Naive thymus-derived CD4-positive, alpha-beta T cell (primary cell): ENCODE measurements at regions not wholly inside any gene's neighbourhood (a gene's known extent, or its start where the extent isn't known, plus 50 kb on each side); places are given as distances from the start of the nearest gene placed in this dataset.

Experiments used
- ATAC-seq: fragments of 150-1000 bp; cut with Tn5 transposase; 2 replicates; pipeline ENCODE4 v1.10.0; 2021; ENCODE audit warnings: mild to moderate bottlenecking, moderate library complexity
- CTCF ChIA-PET: fragments of 350-600 bp; sonication (Branson Sonifier 250); formaldehyde crosslinking; loops from one replicate; lab custom pipeline; 2021; ENCODE audit warnings: antibody characterized with exemption; lab: Charles Lee
- POLR2A ChIA-PET: fragments of 350-600 bp; sonication (Branson Sonifier 250); formaldehyde crosslinking; loops from one replicate; lab custom pipeline; 2021; ENCODE audit warnings: antibody characterized with exemption, inconsistent platforms; lab: Charles Lee
- DNase-seq, 9 donors: peaks; one replicate each; pipeline versions ENCODE4 v3.0.0 to v3.0.0-alpha.2; 2020 to 2022; ENCODE audit warnings: mixed read lengths in 1 of 9
- H3K27ac ChIP-seq: one replicate; pipeline ENCODE4 v1.7.0; 2013; ENCODE audit warnings: mild to moderate bottlenecking, low read depth, low read length, moderate library complexity
- H3K27me3 ChIP-seq, 2 donors: one replicate each; pipeline ENCODE4 v1.7.0; 2013; ENCODE audit warnings: low read length in 2 of 2, mild to moderate bottlenecking in 2 of 2, moderate library complexity in 2 of 2; ENCODE audit not compliant: control insufficient read depth in 2 of 2, insufficient read depth in 2 of 2
- H3K36me3 ChIP-seq, 3 experiments: 1 replicate in 2 of 3; 2 replicates in 1 of 3; pipeline ENCODE4 v1.7.0; 2013; ENCODE audit warnings: low read length in 3 of 3, mild to moderate bottlenecking in 3 of 3, moderate library complexity in 1 of 3; ENCODE audit not compliant: insufficient read depth in 3 of 3, control insufficient read depth in 2 of 3
- H3K4me1 ChIP-seq, 2 donors: one replicate each; pipeline ENCODE4 v1.7.0; 2013; ENCODE audit warnings: low read length in 2 of 2, mild to moderate bottlenecking in 2 of 2, moderate library complexity in 1 of 2; ENCODE audit not compliant: control insufficient read depth in 2 of 2, insufficient read depth in 2 of 2
- H3K4me3 ChIP-seq: 2 replicates; pipeline ENCODE4 v1.7.0; 2013; ENCODE audit warnings: mild to moderate bottlenecking, low read length
- H3K9me3 ChIP-seq, 3 experiments: 1 replicate in 2 of 3; 2 replicates in 1 of 3; pipeline ENCODE4 v1.7.0; 2013; ENCODE audit warnings: low read length in 3 of 3; ENCODE audit not compliant: control insufficient read depth in 2 of 3
- H3K27ac Mint-ChIP-seq, 9 donors: one replicate each; pipeline ENCODE4 v1.8.0; 2020 to 2022; ENCODE audit warnings: mixed read lengths in 9 of 9, mild to moderate bottlenecking in 8 of 9, moderate library complexity in 5 of 9, inconsistent platforms in 2 of 9
- H3K27me3 Mint-ChIP-seq, 5 donors: one replicate each; pipeline ENCODE4 v1.8.0; 2021 to 2022; ENCODE audit warnings: mixed read lengths in 5 of 5, mild to moderate bottlenecking in 1 of 5
- H3K36me3 Mint-ChIP-seq, 5 donors: one replicate each; pipeline ENCODE4 v1.8.0; 2020 to 2022; ENCODE audit warnings: mixed read lengths in 5 of 5, mild to moderate bottlenecking in 3 of 5, inconsistent platforms in 1 of 5
- H3K4me1 Mint-ChIP-seq, 7 donors: one replicate each; pipeline ENCODE4 v1.8.0; 2020 to 2022; ENCODE audit warnings: mixed read lengths in 7 of 7, mild to moderate bottlenecking in 3 of 7, inconsistent platforms in 1 of 7
- H3K4me3 Mint-ChIP-seq, 10 donors: one replicate each; pipeline ENCODE4 v1.8.0; 2020 to 2022; ENCODE audit warnings: mild to moderate bottlenecking in 10 of 10, mixed read lengths in 10 of 10, moderate library complexity in 6 of 10, inconsistent platforms in 2 of 10
- H3K9me3 Mint-ChIP-seq, 11 donors: one replicate each; pipeline ENCODE4 v1.8.0; 2020 to 2022; ENCODE audit warnings: mixed read lengths in 11 of 11, mild to moderate bottlenecking in 4 of 11, inconsistent platforms in 1 of 11, moderate library complexity in 1 of 11
- intact Hi-C, 2 donors: fragments of 100-400 bp; cut with micrococcal nuclease; formaldehyde crosslinking; loops; one replicate each; pipeline ENCODE4 v1.15.1; 2023

- no peaks in the 10 kb centered on the region for H3K36me3 ChIP-seq
- H3K9me3 Mint-ChIP-seq = peaks cover 0 to 1% (median 0%) of the 10 kb centered on the region in 11 donors
- H3K27me3 Mint-ChIP-seq = peaks cover 0 to 16% (median 0%) of the 10 kb centered on the region in 5 donors
- ChIA-PET CTCF (no interaction called here), POLR2A (interaction anchor here (1.1 kb wide), 1 partner anchor 676 kb away, joined by 3 read pairs; no protein-coding TSS in a partner anchor)
- H3K27ac ChIP-seq = no peak overlapping the region
- H3K27me3 ChIP-seq = no peaks in the 10 kb centered on the region
- no peak overlapping the region for H3K4me3 ChIP-seq
- H3K27ac Mint-ChIP-seq = peak overlapping the region in 2 of 9 donors; percentile 46 to 91
- H3K4me3 Mint-ChIP-seq = peak overlapping the region in 1 of 10 donors; percentile 45
- intact Hi-C loops = no loop called here
- no peaks in the 10 kb centered on the region for H3K9me3 ChIP-seq
- peaks cover 16 to 33% (median 19%) of the 10 kb centered on the region in 7 donors for H3K4me1 Mint-ChIP-seq
- H3K36me3 Mint-ChIP-seq = peaks cover 0 to 2% (median 0%) of the 10 kb centered on the region in 5 donors
- H3K4me1 ChIP-seq = peaks cover 12 to 14% of the 10 kb centered on the region in 2 donors
- no peak for ATAC-seq
- DNase-seq = no peak
Measured at GRCh38 chr12:124715121-124715990, 147.9 kb upstream of the NCOR2 start.

GRCh38 chr12:124713436-124714082 lies 146.1 kb upstream of the NCOR2 start:
- Mint-ChIP-seq H3K9me3 (peaks cover 0 to 1% (median 0%) of the 10 kb centered on the region in 11 donors), H3K4me3 (peak overlapping the region; percentile 72 to 87 (median 82)), H3K27ac (peak overlapping the region; percentile 72 to 93 (median 88)), H3K4me1 (peaks cover 16 to 26% (median 19%) of the 10 kb centered on the region in 7 donors), H3K36me3 (peaks cover 0 to 2% (median 0%) of the 10 kb centered on the region in 5 donors), H3K27me3 (peaks cover 0 to 15% (median 0%) of the 10 kb centered on the region in 5 donors)
- H3K9me3 ChIP-seq = no peaks in the 10 kb centered on the region
- ATAC-seq (peak; percentile 77), DNase-seq (peak in 8 of 9 donors; percentile 46 to 74 (median 63))
- ChIA-PET CTCF (no interaction called here), POLR2A (no interaction called here)
- intact Hi-C loops = loop anchor here (1.0 to 5.0 kb wide), 4 partner anchors 59 to 147 kb away; partner anchors contain the start of gene NCOR2 (in 2 of the 2)
- no peak overlapping the region for H3K27ac ChIP-seq
- no peaks in the 10 kb centered on the region for H3K36me3 ChIP-seq
- peaks cover 12 to 14% of the 10 kb centered on the region in 2 donors for H3K4me1 ChIP-seq
- H3K27me3 ChIP-seq = no peaks in the 10 kb centered on the region
- peak overlapping the region; percentile 56 for H3K4me3 ChIP-seq

- ATAC-seq (peak; percentile 81), DNase-seq (no peak)
- Histone ChIP-seq H3K9me3 (no peaks in the 10 kb centered on the region), H3K4me1 (peaks cover 12 to 14% of the 10 kb centered on the region in 2 donors), H3K27me3 (no peaks in the 10 kb centered on the region), H3K36me3 (no peaks in the 10 kb centered on the region), H3K4me3 (no peak overlapping the region), H3K27ac (no peak overlapping the region)
- intact Hi-C loops = loop anchor here (1.0 to 5.0 kb wide), 4 partner anchors 59 to 146 kb away; partner anchors contain the start of gene NCOR2 (in 2 of the 2)
- Mint-ChIP-seq H3K27ac (peak overlapping the region; percentile 56 to 93 (median 88)), H3K9me3 (peaks cover 0 to 1% (median 0%) of the 10 kb centered on the region in 11 donors), H3K27me3 (peaks cover 0 to 15% (median 0%) of the 10 kb centered on the region in 5 donors), H3K4me3 (peak overlapping the region; percentile 72 to 87 (median 82)), H3K4me1 (peaks cover 16 to 26% (median 19%) of the 10 kb centered on the region in 7 donors), H3K36me3 (peaks cover 0 to 2% (median 0%) of the 10 kb centered on the region in 5 donors)
- CTCF ChIA-PET = no interaction called here
- POLR2A ChIA-PET = no interaction called here
Measured at GRCh38 chr12:124713041-124713435, 145.6 kb upstream of the NCOR2 start.

GRCh38 chr12:124711344-124711743 lies 143.9 kb upstream of the NCOR2 start:
- peaks cover 12 to 14% of the 10 kb centered on the region in 2 donors for H3K4me1 ChIP-seq
- H3K27ac Mint-ChIP-seq = peak overlapping the region in 2 of 9 donors; percentile 34 to 49
- intact Hi-C loops = loop anchor here in 1 of 2 donors (5.0 kb wide), 1 partner anchor 61 kb away; no protein-coding TSS in a partner anchor

GRCh38 chr12:124709722-124710687 lies 142.6 kb upstream of the NCOR2 start:
- no peak for ATAC-seq
- Mint-ChIP-seq H3K27ac (peak overlapping the region in 1 of 9 donors; percentile 33), H3K9me3 (peaks cover 0 to 3% (median 0%) of the 10 kb centered on the region in 11 donors), H3K4me1 (peaks cover 13 to 21% (median 17%) of the 10 kb centered on the region in 7 donors), H3K36me3 (peaks cover 0 to 2% (median 0%) of the 10 kb centered on the region in 5 donors), H3K27me3 (peaks cover 0 to 8% (median 0%) of the 10 kb centered on the region in 5 donors), H3K4me3 (no peak overlapping the region)
- no peaks in the 10 kb centered on the region for H3K9me3 ChIP-seq
- ChIA-PET POLR2A (no interaction called here), CTCF (no interaction called here)
- H3K4me1 ChIP-seq = peaks cover 12 to 14% of the 10 kb centered on the region in 2 donors
- no peaks in the 10 kb centered on the region for H3K36me3 ChIP-seq
- H3K4me3 ChIP-seq = no peak overlapping the region
- DNase-seq = no peak
- H3K27ac ChIP-seq = no peak overlapping the region
- intact Hi-C loops = loop anchor here in 1 of 2 donors (5.0 kb wide), 1 partner anchor 62 kb away; no protein-coding TSS in a partner anchor
- H3K27me3 ChIP-seq = no peaks in the 10 kb centered on the region

More at GRCh38 chr12:124711344-124711743, 143.9 kb upstream of the NCOR2 start:
- no peaks in the 10 kb centered on the region for H3K9me3 ChIP-seq
- H3K4me1 Mint-ChIP-seq = peaks cover 16 to 22% (median 19%) of the 10 kb centered on the region in 7 donors
- DNase-seq = no peak
- ChIA-PET CTCF (interaction anchor here (0.6 kb wide), 1 partner anchor 507 kb away, joined by 5 read pairs; no protein-coding TSS in a partner anchor), POLR2A (no interaction called here)
- peaks cover 0 to 2% (median 0%) of the 10 kb centered on the region in 5 donors for H3K36me3 Mint-ChIP-seq
- no peak overlapping the region for H3K4me3 ChIP-seq
- ATAC-seq = no peak
- no peak overlapping the region for H3K4me3 Mint-ChIP-seq
- peaks cover 0 to 3% (median 0%) of the 10 kb centered on the region in 11 donors for H3K9me3 Mint-ChIP-seq
- no peak overlapping the region for H3K27ac ChIP-seq
- H3K27me3 Mint-ChIP-seq = peaks cover 0 to 12% (median 0%) of the 10 kb centered on the region in 5 donors
- H3K36me3 ChIP-seq = no peaks in the 10 kb centered on the region
- no peaks in the 10 kb centered on the region for H3K27me3 ChIP-seq
